Neural crest cell (in vitro differentiated cells): ENCODE measurements at regions not wholly inside any gene's neighbourhood (a gene's known extent, or its start where the extent isn't known, plus 50 kb on each side); places are given as distances from the start of the nearest gene placed in this dataset.

ENCODE experiments used
- DNase-seq: peaks from one replicate; pipeline ENCODE4 v3.0.0; 2021; ENCODE audit warnings: low read depth, mixed read lengths, low spot score
- H3K27ac Mint-ChIP-seq: one replicate; pipeline ENCODE4 v1.8.0; 2021; ENCODE audit warnings: mild to moderate bottlenecking, mixed read lengths; ENCODE audit not compliant: unreplicated experiment
- H3K27me3 Mint-ChIP-seq: 2 replicates; pipeline ENCODE4 v1.8.0; 2021; ENCODE audit warnings: low read depth, mild to moderate bottlenecking, mixed read lengths
- H3K36me3 Mint-ChIP-seq: 2 replicates; pipeline ENCODE4 v1.8.0; 2021; ENCODE audit warnings: low read depth, mild to moderate bottlenecking, mixed read lengths
- H3K4me1 Mint-ChIP-seq: 2 replicates; pipeline ENCODE4 v1.8.0; 2021; ENCODE audit warnings: mixed read lengths
- H3K4me3 Mint-ChIP-seq: one replicate; pipeline ENCODE4 v1.8.0; 2021; ENCODE audit warnings: mild to moderate bottlenecking, mixed read lengths
- H3K9me3 Mint-ChIP-seq: 2 replicates; pipeline ENCODE4 v1.8.0; 2021; ENCODE audit warnings: mixed read lengths
- TF ChIP-seq, protein P1 (sequence below): fragments of 200-600 bp; sonication (generic); conservative IDR thresholded peaks from 2 replicates; pipeline ENCODE4 v1.5.0; 2021; ENCODE audit warnings: antibody characterized with exemption, mild to moderate bottlenecking

DNA sequence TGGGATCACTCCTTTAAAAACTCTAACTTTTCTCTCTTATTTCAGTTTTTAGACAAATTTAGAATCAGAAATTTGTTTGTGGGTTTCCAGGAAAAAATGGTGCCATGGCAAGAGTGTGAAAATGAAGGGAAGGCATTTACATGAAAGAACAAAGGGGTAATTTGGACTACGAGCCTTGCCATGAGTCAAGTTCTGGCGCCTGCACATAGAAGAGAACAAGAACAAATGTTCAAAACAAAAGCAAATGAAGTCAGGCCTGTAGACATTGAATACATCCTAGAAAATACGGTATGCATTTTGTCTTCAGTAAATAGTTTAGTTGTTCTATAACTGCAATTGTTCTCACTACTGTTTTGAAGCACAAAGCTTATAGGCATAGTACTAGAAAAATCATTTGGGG, 1390.5 kb downstream of the EFNB2 start:
- TF ChIP-seq, protein P1, sequence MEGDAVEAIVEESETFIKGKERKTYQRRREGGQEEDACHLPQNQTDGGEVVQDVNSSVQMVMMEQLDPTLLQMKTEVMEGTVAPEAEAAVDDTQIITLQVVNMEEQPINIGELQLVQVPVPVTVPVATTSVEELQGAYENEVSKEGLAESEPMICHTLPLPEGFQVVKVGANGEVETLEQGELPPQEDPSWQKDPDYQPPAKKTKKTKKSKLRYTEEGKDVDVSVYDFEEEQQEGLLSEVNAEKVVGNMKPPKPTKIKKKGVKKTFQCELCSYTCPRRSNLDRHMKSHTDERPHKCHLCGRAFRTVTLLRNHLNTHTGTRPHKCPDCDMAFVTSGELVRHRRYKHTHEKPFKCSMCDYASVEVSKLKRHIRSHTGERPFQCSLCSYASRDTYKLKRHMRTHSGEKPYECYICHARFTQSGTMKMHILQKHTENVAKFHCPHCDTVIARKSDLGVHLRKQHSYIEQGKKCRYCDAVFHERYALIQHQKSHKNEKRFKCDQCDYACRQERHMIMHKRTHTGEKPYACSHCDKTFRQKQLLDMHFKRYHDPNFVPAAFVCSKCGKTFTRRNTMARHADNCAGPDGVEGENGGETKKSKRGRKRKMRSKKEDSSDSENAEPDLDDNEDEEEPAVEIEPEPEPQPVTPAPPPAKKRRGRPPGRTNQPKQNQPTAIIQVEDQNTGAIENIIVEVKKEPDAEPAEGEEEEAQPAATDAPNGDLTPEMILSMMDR: no peak
- Mint-ChIP-seq H3K27ac (no peak overlapping the region), H3K27me3 (no peaks in the 10 kb centered on the region), H3K4me1 (no peaks in the 10 kb centered on the region), H3K9me3 (no peaks in the 10 kb centered on the region), H3K36me3 (no peaks in the 10 kb centered on the region), H3K4me3 (no peak overlapping the region)
- no peak for DNase-seq

DNA sequence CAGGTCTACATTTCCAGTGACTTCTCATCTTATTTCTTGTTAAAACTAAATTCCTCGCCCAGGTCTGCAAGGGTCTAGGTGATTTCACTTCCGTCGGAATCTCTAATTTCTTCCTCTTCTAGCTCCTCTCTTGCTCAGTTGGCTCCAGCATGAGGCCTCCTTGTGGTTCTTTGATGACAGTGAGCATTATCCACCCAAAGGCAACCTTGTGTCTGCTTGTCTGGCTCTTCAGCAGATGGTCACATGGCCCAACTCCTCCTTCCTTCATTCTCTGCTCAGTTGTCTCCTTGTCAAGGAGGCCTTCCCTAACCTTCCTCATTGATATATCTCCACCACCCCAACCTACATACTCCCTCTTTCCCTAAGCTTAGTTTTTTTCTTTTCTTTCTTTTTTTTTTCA, 1391.4 kb downstream of the EFNB2 start:
- Mint-ChIP-seq H3K4me3 (no peak overlapping the region), H3K9me3 (peaks cover 2% of the 10 kb centered on the region), H3K27me3 (no peaks in the 10 kb centered on the region), H3K36me3 (no peaks in the 10 kb centered on the region), H3K4me1 (no peaks in the 10 kb centered on the region), H3K27ac (no peak overlapping the region)
- TF ChIP-seq, protein P1: no peak
- no peak for DNase-seq

GRCh38 chr13:105142556-105142955, 1392.9 kb downstream of the EFNB2 start:
- Mint-ChIP-seq H3K36me3 (no peaks in the 10 kb centered on the region), H3K4me3 (no peak overlapping the region), H3K4me1 (peaks cover under 1% of the 10 kb centered on the region), H3K27me3 (no peaks in the 10 kb centered on the region), H3K27ac (no peak overlapping the region), H3K9me3 (peaks cover 2% of the 10 kb centered on the region)
- no peak for DNase-seq
- TF ChIP-seq, protein P1: no peak

- no peak overlapping the region for H3K4me3 Mint-ChIP-seq
These were observed 1395.8 kb downstream of the EFNB2 start for GRCh38 chr13:105139380-105140285.

GRCh38 chr13:105139048-105139379, 1396.4 kb downstream of the EFNB2 start:
- TF ChIP-seq, protein P1: no peak
- H3K4me3 Mint-ChIP-seq: no peak overlapping the region
- H3K4me1 Mint-ChIP-seq: peaks cover 11% of the 10 kb centered on the region
- no peak for DNase-seq
- no peak overlapping the region for H3K27ac Mint-ChIP-seq
- no peaks in the 10 kb centered on the region for H3K27me3 Mint-ChIP-seq
- H3K36me3 Mint-ChIP-seq: no peaks in the 10 kb centered on the region
- peaks cover 2% of the 10 kb centered on the region for H3K9me3 Mint-ChIP-seq

More at GRCh38 chr13:105139380-105140285, 1395.8 kb downstream of the EFNB2 start:
- Mint-ChIP-seq H3K27me3 (no peaks in the 10 kb centered on the region), H3K27ac (no peak overlapping the region), H3K36me3 (no peaks in the 10 kb centered on the region), H3K9me3 (peaks cover 2% of the 10 kb centered on the region), H3K4me1 (peaks cover 11% of the 10 kb centered on the region)
- TF ChIP-seq, protein P1: no peak
- DNase-seq: no peak
